ENCODE measurements at regions not wholly inside any gene's neighbourhood (a gene's known extent, or its start where the extent isn't known, plus 50 kb on each side); places are given as distances from the start of the nearest gene placed in this dataset.

- H3K4me3 ChIP-seq (ENCODE audit: low read length), result no peak overlapping the region
- no peak overlapping the region for H2AFZ ChIP-seq (ENCODE audit: low read length)
- H3K27me3 ChIP-seq (replicated peaks; ENCODE audit: insufficient read depth, low read length), result no peaks in the 10 kb centered on the region
- no peak for DNase-seq
- no peak overlapping the region for H3K9ac ChIP-seq (ENCODE audit: low read length)
- TF ChIP-seq EZH2phosphoT487 (IDR thresholded peaks at IDR 0.05; ENCODE audit: low read length), result no peak
- no peak for TF ChIP-seq EZH2 (optimal IDR thresholded peaks at IDR 0.05; ENCODE audit: low read depth, low read length)
- TF ChIP-seq CTCF (IDR thresholded peaks at IDR 0.05; ENCODE audit: low read length), result no peak
- no peaks in the 10 kb centered on the region for H3F3A ChIP-seq (ENCODE audit: insufficient read depth, low read length)
- no peaks in the 10 kb centered on the region for H3K9me3 ChIP-seq (replicated peaks; ENCODE audit: insufficient read depth, low read length)
- H3K27ac ChIP-seq (ENCODE audit: low read length), result no peak overlapping the region
- H3K79me2 ChIP-seq (ENCODE audit: low read length), result no peaks in the 10 kb centered on the region
- H3K36me3 ChIP-seq (replicated peaks; ENCODE audit: insufficient read depth, low read length), result no peaks in the 10 kb centered on the region
- no peaks in the 10 kb centered on the region for H4K20me1 ChIP-seq (ENCODE audit: insufficient read depth, low read length)
- no peaks in the 10 kb centered on the region for H3K4me1 ChIP-seq (ENCODE audit: low read length)
- H3K4me2 ChIP-seq (ENCODE audit: low read depth, low read length), result no peak overlapping the region
- H3K9me2 ChIP-seq (replicated peaks; ENCODE audit: insufficient read depth, low read length), result no peaks in the 10 kb centered on the region
These were observed 571.2 kb upstream of the ACTRT1 start for GRCh38 chrX:128623361-128623760.

GRCh38 chrX:128622296-128622695, 570.1 kb upstream of the ACTRT1 start:
- Histone ChIP-seq H3K79me2 (ENCODE audit: low read length) (no peaks in the 10 kb centered on the region), H3K27ac (ENCODE audit: low read length) (no peak overlapping the region), H3K9me3 (replicated peaks; ENCODE audit: insufficient read depth, low read length) (no peaks in the 10 kb centered on the region), H3K4me3 (ENCODE audit: low read length) (no peak overlapping the region), H3K27me3 (replicated peaks; ENCODE audit: insufficient read depth, low read length) (no peaks in the 10 kb centered on the region), H3K36me3 (replicated peaks; ENCODE audit: insufficient read depth, low read length) (no peaks in the 10 kb centered on the region), H3K9ac (ENCODE audit: low read length) (no peak overlapping the region), H2AFZ (ENCODE audit: low read length) (no peak overlapping the region), H3K9me2 (replicated peaks; ENCODE audit: insufficient read depth, low read length) (no peaks in the 10 kb centered on the region), H3F3A (ENCODE audit: insufficient read depth, low read length) (no peaks in the 10 kb centered on the region), H3K4me1 (ENCODE audit: low read length) (no peaks in the 10 kb centered on the region), H4K20me1 (ENCODE audit: insufficient read depth, low read length) (no peaks in the 10 kb centered on the region), H3K4me2 (ENCODE audit: low read depth, low read length) (no peak overlapping the region)
- no peak for DNase-seq
- TF ChIP-seq CTCF (IDR thresholded peaks at IDR 0.05; ENCODE audit: low read length), result no peak
- no peak for TF ChIP-seq EZH2 (optimal IDR thresholded peaks at IDR 0.05; ENCODE audit: low read depth, low read length)
- no peak for TF ChIP-seq EZH2phosphoT487 (IDR thresholded peaks at IDR 0.05; ENCODE audit: low read length)

GRCh38 chrX:128619490-128619889, 567.3 kb upstream of the ACTRT1 start:
- TF ChIP-seq EZH2 (optimal IDR thresholded peaks at IDR 0.05; ENCODE audit: low read depth, low read length), result no peak
- TF ChIP-seq CTCF (IDR thresholded peaks at IDR 0.05; ENCODE audit: low read length), result no peak
- H3K9ac ChIP-seq (ENCODE audit: low read length), result no peak overlapping the region
- H3K4me3 ChIP-seq (ENCODE audit: low read length), result no peak overlapping the region
- H3F3A ChIP-seq (ENCODE audit: insufficient read depth, low read length), result no peaks in the 10 kb centered on the region
- no peaks in the 10 kb centered on the region for H3K9me3 ChIP-seq (replicated peaks; ENCODE audit: insufficient read depth, low read length)
- H3K36me3 ChIP-seq (replicated peaks; ENCODE audit: insufficient read depth, low read length), result no peaks in the 10 kb centered on the region
- no peak overlapping the region for H3K27ac ChIP-seq (ENCODE audit: low read length)
- H3K4me1 ChIP-seq (ENCODE audit: low read length), result no peaks in the 10 kb centered on the region
- no peak overlapping the region for H2AFZ ChIP-seq (ENCODE audit: low read length)
- no peak for DNase-seq
- H3K79me2 ChIP-seq (ENCODE audit: low read length), result no peaks in the 10 kb centered on the region
- H3K4me2 ChIP-seq (ENCODE audit: low read depth, low read length), result no peak overlapping the region
- no peaks in the 10 kb centered on the region for H4K20me1 ChIP-seq (ENCODE audit: insufficient read depth, low read length)
- no peaks in the 10 kb centered on the region for H3K27me3 ChIP-seq (replicated peaks; ENCODE audit: insufficient read depth, low read length)
- H3K9me2 ChIP-seq (replicated peaks; ENCODE audit: insufficient read depth, low read length), result no peaks in the 10 kb centered on the region
